ENCODE measurements at regions not wholly inside any gene's neighbourhood (a gene's known extent, or its start where the extent isn't known, plus 50 kb on each side); places are given as distances from the start of the nearest gene placed in this dataset.

- DNase-seq (ENCODE audit: low spot score in 2 of 2): no peak
- 84% methylated on average over 2 of the region's 2 CpGs for WGBS
- no peaks in the 10 kb centered on the region for H3K9me3 ChIP-seq
- H3K27me3 ChIP-seq: no peaks in the 10 kb centered on the region
- no peaks in the 10 kb centered on the region for H3K4me1 ChIP-seq
- no peaks in the 10 kb centered on the region for H3K36me3 ChIP-seq
- TF ChIP-seq CTCF (IDR thresholded peaks at IDR 0.05): peak in 1 of 2 donors; percentile 20
- no peak for TF ChIP-seq EP300 (IDR thresholded peaks at IDR 0.05)
- no peak overlapping the region for H3K27ac ChIP-seq
- no peak overlapping the region for H3K4me3 ChIP-seq
Observed at GRCh38 chr7:12518920-12519681, 51.4 kb upstream of the SCIN start.

GRCh38 chr7:12519682-12520009 lies 50.9 kb upstream of the SCIN start:
- Histone ChIP-seq H3K27me3 (no peaks in the 10 kb centered on the region), H3K36me3 (no peaks in the 10 kb centered on the region), H3K9me3 (no peaks in the 10 kb centered on the region), H3K4me3 (no peak overlapping the region), H3K27ac (no peak overlapping the region), H3K4me1 (no peaks in the 10 kb centered on the region)
- 0% methylated on average over 1 of the region's 1 CpG for WGBS
- DNase-seq (ENCODE audit: low spot score in 2 of 2): no peak
- TF ChIP-seq CTCF (IDR thresholded peaks at IDR 0.05) (no peak), POLR2A (IDR thresholded peaks at IDR 0.05) (no peak), POLR2AphosphoS5 (IDR thresholded peaks at IDR 0.05) (no peak), EP300 (IDR thresholded peaks at IDR 0.05) (no peak)

All from suprapubic skin (tissue), 4 donors.